HG03039 (cell line): ENCODE measurements at regions not wholly inside any gene's neighbourhood (a gene's known extent, or its start where the extent isn't known, plus 50 kb on each side); places are given as distances from the start of the nearest gene placed in this dataset.
"Not testable (repeated sequence)": the region's sequence is repeated elsewhere in the genome, so short reads cannot be mapped to it uniquely, and the experiment has no call there.

ENCODE experiments used
- ATAC-seq: cut with Tn5 transposase; IDR thresholded peaks from one replicate; pipeline ENCODE4 v1.9.1; 2021; ENCODE audit warnings: mild to moderate bottlenecking, moderate library complexity; ENCODE audit not compliant: unreplicated experiment

- no peak for ATAC-seq
These were observed 946.9 kb downstream of the EPHA3 start for GRCh38 chr3:90054311-90054710.

- no peak for ATAC-seq
These were observed 948.2 kb downstream of the EPHA3 start for GRCh38 chr3:90055666-90056065.

GRCh38 chr3:90056281-90057032 is 949.0 kb downstream of the EPHA3 start:
- no peak for ATAC-seq

- no peak for ATAC-seq
These were observed 954.6 kb downstream of the EPHA3 start for GRCh38 chr3:90062016-90062415.

GRCh38 chr3:90062631-90063200 is 955.3 kb downstream of the EPHA3 start:
- ATAC-seq, result no peak

GRCh38 chr3:90068783-90069182 is 961.4 kb downstream of the EPHA3 start:
- ATAC-seq, result no peak

- no peak for ATAC-seq
These were observed 962.3 kb downstream of the EPHA3 start for GRCh38 chr3:90069748-90070147.

- no peak for ATAC-seq
These were observed 968.7 kb downstream of the EPHA3 start for GRCh38 chr3:90076136-90076535.

- ATAC-seq, result no peak
These were observed 973.6 kb downstream of the EPHA3 start for GRCh38 chr3:90080988-90081387.

- not testable (repeated sequence) for ATAC-seq
These were observed 978.9 kb downstream of the EPHA3 start for GRCh38 chr3:90086297-90086696.

- ATAC-seq, result no peak
These were observed 980.3 kb downstream of the EPHA3 start for GRCh38 chr3:90087703-90088102.

- peak; percentile 72 for ATAC-seq
These were observed 984.1 kb downstream of the EPHA3 start for GRCh38 chr3:90091549-90091948.

- ATAC-seq, result no peak
These were observed 985.6 kb downstream of the EPHA3 start for GRCh38 chr3:90092994-90093393.

- ATAC-seq, result no peak
These were observed 988.4 kb downstream of the EPHA3 start for GRCh38 chr3:90095811-90096210.

GRCh38 chr3:90099493-90099892 is 992.1 kb downstream of the EPHA3 start:
- no peak for ATAC-seq

- no peak for ATAC-seq
These were observed 994.7 kb downstream of the EPHA3 start for GRCh38 chr3:90102146-90102545.

- no peak for ATAC-seq
These were observed 1013.9 kb downstream of the EPHA3 start for GRCh38 chr3:90121326-90121725.

GRCh38 chr3:90128391-90128790 is 1021.0 kb downstream of the EPHA3 start:
- ATAC-seq, result no peak

- ATAC-seq, result no peak
These were observed 1022.3 kb downstream of the EPHA3 start for GRCh38 chr3:90129730-90130129.

GRCh38 chr3:90132197-90132596 is 1024.8 kb downstream of the EPHA3 start:
- no peak for ATAC-seq

GRCh38 chr3:90134090-90134489 is 1026.7 kb downstream of the EPHA3 start:
- no peak for ATAC-seq

- no peak for ATAC-seq
These were observed 1029.2 kb downstream of the EPHA3 start for GRCh38 chr3:90136456-90137191.
